OCI-LY7 (cell line): ENCODE measurements at regions not wholly inside any gene's neighbourhood (a gene's known extent, or its start where the extent isn't known, plus 50 kb on each side); places are given as distances from the start of the nearest gene placed in this dataset.
A peak's percentile ranks its signal among the peaks of the same experiment; 100 is the strongest.

Experiments
- BruUV-seq: library from RNA; stranded (reverse); fragments of 400-500 nt; replicated peaks from 2 replicates; lab custom pipeline; 2021; lab: Mats Ljungman, UMichigan
- CTCF ChIA-PET: fragments of 300-600 bp; sonication (Branson Sonifier 250); formaldehyde crosslinking; loops from one replicate; lab custom pipeline; 2022; ENCODE audit warnings: antibody characterized with exemption; ENCODE audit not compliant: unreplicated experiment; lab: Charles Lee
- POLR2A ChIA-PET: fragments of 300-600 bp; sonication (Branson Sonifier 250); formaldehyde crosslinking; loops from one replicate; lab custom pipeline; 2022; ENCODE audit warnings: antibody characterized with exemption; lab: Charles Lee
- DNase-seq: peaks from one replicate; pipeline ENCODE4 v3.0.0-alpha.2; 2015; ENCODE audit warnings: low spot score
- H2AFZ ChIP-seq: fragments of 200-600 bp; sonication (generic), shearing (Covaris generic); 2 replicates; pipeline ENCODE4 v1.6.1; 2014; ENCODE audit warnings: mild to moderate bottlenecking, antibody characterized with exemption, low read length, moderate library complexity
- H3K27ac ChIP-seq: fragments of 200-600 bp; sonication (generic); 2 replicates; pipeline ENCODE4 v1.5.1; 2014; ENCODE audit warnings: mixed run types, low read depth, mild to moderate bottlenecking, moderate library complexity, low read length, inconsistent platforms; ENCODE audit not compliant: poor library complexity, severe bottlenecking
- H3K36me3 ChIP-seq: fragments of 200-600 bp; sonication (generic); 2 replicates; pipeline ENCODE4 v1.6.1; 2014; ENCODE audit warnings: mild to moderate bottlenecking, antibody characterized with exemption, low read length, moderate library complexity, mixed read lengths; ENCODE audit not compliant: insufficient read depth
- H3K4me1 ChIP-seq: fragments of 200-600 bp; sonication (generic); 2 replicates; pipeline ENCODE4 v1.5.1; 2014; ENCODE audit warnings: mild to moderate bottlenecking, low read length; ENCODE audit not compliant: insufficient read depth, poor library complexity, severe bottlenecking
- H3K4me2 ChIP-seq: fragments of 200-600 bp; sonication (generic); 2 replicates; pipeline ENCODE4 v1.6.1; 2014; ENCODE audit warnings: mild to moderate bottlenecking, low read length
- H3K4me3 ChIP-seq: fragments of 200-600 bp; sonication (generic); 2 replicates; pipeline ENCODE4 v1.5.1; 2014; ENCODE audit warnings: mild to moderate bottlenecking, low read depth, low read length; ENCODE audit not compliant: poor library complexity, severe bottlenecking
- H3K79me2 ChIP-seq: fragments of 200-600 bp; sonication (generic); 2 replicates; pipeline ENCODE4 v1.6.1; 2016; ENCODE audit warnings: low read depth, mild to moderate bottlenecking, low read length, moderate library complexity, mixed read lengths; ENCODE audit not compliant: insufficient read depth
- H3K9me2 ChIP-seq: fragments of 200-600 bp; sonication (generic); 2 replicates; pipeline ENCODE4 v1.6.1; 2016; ENCODE audit warnings: mild to moderate bottlenecking, low read length, mixed read lengths; ENCODE audit not compliant: insufficient read depth
- H3K9me3 ChIP-seq: fragments of 200-600 bp; sonication (generic); 2 replicates; pipeline ENCODE4 v1.6.1; 2014; ENCODE audit warnings: mild to moderate bottlenecking, mixed run types, low read length, mixed read lengths
- H4K20me1 ChIP-seq: fragments of 200-600 bp; sonication (generic); 2 replicates; pipeline ENCODE4 v1.6.1; 2014; ENCODE audit warnings: mild to moderate bottlenecking, antibody characterized with exemption, low read length, moderate library complexity, mixed read lengths; ENCODE audit not compliant: insufficient read depth
- EZH2phosphoT487 ChIP-seq: fragments of 200-600 bp; sonication (generic); IDR thresholded peaks from 2 replicates; pipeline ENCODE4 v1.6.1; 2018; ENCODE audit warnings: low read depth, borderline replicate concordance, mild to moderate bottlenecking, mixed run types, antibody characterized with exemption, low read length, moderate library complexity, mixed read lengths
- intact Hi-C: fragments of 100-400 bp; cut with micrococcal nuclease; formaldehyde crosslinking; loops from one replicate; pipeline ENCODE4 v1.10.0; 2022; ENCODE audit not compliant: unreplicated experiment
- TF ChIP-seq, protein P1 (sequence below): fragments of 200-600 bp; sonication (generic); conservative IDR thresholded peaks from 2 replicates; pipeline ENCODE4 v1.5.1; 2014; ENCODE audit warnings: mild to moderate bottlenecking, antibody characterized with exemption, low read length, moderate library complexity, mixed read lengths

DNA sequence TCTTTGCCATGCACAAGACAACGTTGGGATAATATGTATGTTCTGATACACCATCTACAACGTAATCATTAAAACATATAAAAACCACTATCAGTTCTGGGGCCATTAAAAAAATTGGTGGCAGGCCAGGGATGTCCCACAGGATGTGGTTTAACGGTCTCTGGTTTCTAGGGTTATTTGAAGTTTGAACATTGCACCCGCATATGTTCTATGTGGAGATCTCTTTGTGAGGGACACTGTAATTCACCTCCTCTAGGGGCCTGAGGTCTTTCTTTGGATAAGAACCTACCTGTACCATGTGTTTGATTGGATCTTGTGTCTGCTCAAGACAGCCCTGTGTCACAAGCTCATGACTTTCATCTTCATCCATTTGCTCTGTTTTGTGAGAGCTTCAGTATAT is 73.2 kb downstream of the GGTLC2 start:
- POLR2A ChIA-PET, result interaction anchor here (0.8 kb wide), 1 partner anchor 12 kb away, joined by 3 read pairs; no protein-coding TSS in a partner anchor

GRCh38 chr22:22720201-22720723 is 75.8 kb downstream of the GGTLC2 start:
- ChIA-PET POLR2A (interaction anchor here (0.6 to 1.3 kb wide), 6 partner anchors 14 to 624 kb away, joined by 3 to 4 read pairs (median 3); no protein-coding TSS in a partner anchor), CTCF (interaction anchor here (0.6 to 2.5 kb wide), 7 partner anchors 10 to 1331 kb away, joined by 3 to 17 read pairs (median 4); no protein-coding TSS in a partner anchor)
- peak overlapping the region; percentile 92 for H3K27ac ChIP-seq
- H3K4me1 ChIP-seq, result peaks cover 72% of the 10 kb centered on the region
- no peaks in the 10 kb centered on the region for H3K9me2 ChIP-seq
- H3K36me3 ChIP-seq, result no peaks in the 10 kb centered on the region
- H3K79me2 ChIP-seq, result no peaks in the 10 kb centered on the region
- no TSS peak for BruUV-seq
- peak overlapping the region; percentile 59 for H3K4me3 ChIP-seq
- no peak for TF ChIP-seq EZH2phosphoT487
- TF ChIP-seq, protein P1, sequence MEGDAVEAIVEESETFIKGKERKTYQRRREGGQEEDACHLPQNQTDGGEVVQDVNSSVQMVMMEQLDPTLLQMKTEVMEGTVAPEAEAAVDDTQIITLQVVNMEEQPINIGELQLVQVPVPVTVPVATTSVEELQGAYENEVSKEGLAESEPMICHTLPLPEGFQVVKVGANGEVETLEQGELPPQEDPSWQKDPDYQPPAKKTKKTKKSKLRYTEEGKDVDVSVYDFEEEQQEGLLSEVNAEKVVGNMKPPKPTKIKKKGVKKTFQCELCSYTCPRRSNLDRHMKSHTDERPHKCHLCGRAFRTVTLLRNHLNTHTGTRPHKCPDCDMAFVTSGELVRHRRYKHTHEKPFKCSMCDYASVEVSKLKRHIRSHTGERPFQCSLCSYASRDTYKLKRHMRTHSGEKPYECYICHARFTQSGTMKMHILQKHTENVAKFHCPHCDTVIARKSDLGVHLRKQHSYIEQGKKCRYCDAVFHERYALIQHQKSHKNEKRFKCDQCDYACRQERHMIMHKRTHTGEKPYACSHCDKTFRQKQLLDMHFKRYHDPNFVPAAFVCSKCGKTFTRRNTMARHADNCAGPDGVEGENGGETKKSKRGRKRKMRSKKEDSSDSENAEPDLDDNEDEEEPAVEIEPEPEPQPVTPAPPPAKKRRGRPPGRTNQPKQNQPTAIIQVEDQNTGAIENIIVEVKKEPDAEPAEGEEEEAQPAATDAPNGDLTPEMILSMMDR, result peak; percentile 100
- intact Hi-C loops, result loop anchor here (1.0 kb wide), 1 partner anchor 28 kb away; no protein-coding TSS in a partner anchor
- peak; percentile 91 for DNase-seq
- peak overlapping the region; percentile 93 for H3K4me2 ChIP-seq
- peak overlapping the region; percentile 53 for H2AFZ ChIP-seq
- H3K9me3 ChIP-seq, result no peaks in the 10 kb centered on the region
- H4K20me1 ChIP-seq, result no peaks in the 10 kb centered on the region

More for the DNA sequence above, 73.2 kb downstream of the GGTLC2 start:
- Histone ChIP-seq H3K27ac (no peak overlapping the region), H3K4me1 (peaks cover 91% of the 10 kb centered on the region), H3K9me3 (no peaks in the 10 kb centered on the region), H3K9me2 (no peaks in the 10 kb centered on the region), H3K4me3 (no peak overlapping the region), H2AFZ (peak overlapping the region; percentile 44), H4K20me1 (no peaks in the 10 kb centered on the region), H3K4me2 (peak overlapping the region; percentile 57), H3K36me3 (no peaks in the 10 kb centered on the region), H3K79me2 (no peaks in the 10 kb centered on the region)
- BruUV-seq, result no TSS peak
- TF ChIP-seq EZH2phosphoT487, result no peak
- CTCF ChIA-PET, result interaction anchor here (1.0 kb wide), 1 partner anchor 28 kb away, joined by 4 read pairs; no protein-coding TSS in a partner anchor
- intact Hi-C loops, result no loop called here
- DNase-seq, result peak; percentile 35

GRCh38 chr22:22720724-22721261 is 76.4 kb downstream of the GGTLC2 start:
- Histone ChIP-seq H3K79me2 (no peaks in the 10 kb centered on the region), H3K27ac (peak overlapping the region; percentile 92), H3K4me3 (peak overlapping the region; percentile 59), H3K9me3 (no peaks in the 10 kb centered on the region), H3K9me2 (no peaks in the 10 kb centered on the region), H3K4me2 (peak overlapping the region; percentile 93), H3K36me3 (no peaks in the 10 kb centered on the region), H4K20me1 (no peaks in the 10 kb centered on the region), H3K4me1 (peaks cover 67% of the 10 kb centered on the region), H2AFZ (peak overlapping the region; percentile 53)
- ChIA-PET POLR2A (interaction anchor here (0.7 to 1.7 kb wide), 7 partner anchors 15 to 29 kb away, joined by 3 to 4 read pairs (median 3); no protein-coding TSS in a partner anchor), CTCF (interaction anchor here (0.6 to 2.5 kb wide), 9 partner anchors 10 to 1331 kb away, joined by 3 to 17 read pairs (median 3); no protein-coding TSS in a partner anchor)
- intact Hi-C loops, result loop anchor here (1.0 kb wide), 1 partner anchor 28 kb away; no protein-coding TSS in a partner anchor
- TSS peak; percentile 92 for BruUV-seq
- TF ChIP-seq EZH2phosphoT487, result no peak
- TF ChIP-seq, protein P1, result no peak
- DNase-seq, result peak; percentile 84
